OCI-LY7 (cell line): ENCODE measurements at regions not wholly inside any gene's neighbourhood (a gene's known extent, or its start where the extent isn't known, plus 50 kb on each side); places are given as distances from the start of the nearest gene placed in this dataset.

Source experiments
- BruUV-seq: library from RNA; stranded (reverse); fragments of 400-500 nt; replicated peaks from 2 replicates; lab custom pipeline; 2021; lab: Mats Ljungman, UMichigan
- CTCF ChIA-PET: fragments of 300-600 bp; sonication (Branson Sonifier 250); formaldehyde crosslinking; loops from one replicate; lab custom pipeline; 2022; ENCODE audit warnings: antibody characterized with exemption; ENCODE audit not compliant: unreplicated experiment; lab: Charles Lee
- POLR2A ChIA-PET: fragments of 300-600 bp; sonication (Branson Sonifier 250); formaldehyde crosslinking; loops from one replicate; lab custom pipeline; 2022; ENCODE audit warnings: antibody characterized with exemption; lab: Charles Lee
- DNase-seq: peaks from one replicate; pipeline ENCODE4 v3.0.0-alpha.2; 2015; ENCODE audit warnings: low spot score
- H2AFZ ChIP-seq: fragments of 200-600 bp; sonication (generic), shearing (Covaris generic); 2 replicates; pipeline ENCODE4 v1.6.1; 2014; ENCODE audit warnings: mild to moderate bottlenecking, antibody characterized with exemption, low read length, moderate library complexity
- H3K27ac ChIP-seq: fragments of 200-600 bp; sonication (generic); 2 replicates; pipeline ENCODE4 v1.5.1; 2014; ENCODE audit warnings: mixed run types, low read depth, mild to moderate bottlenecking, moderate library complexity, low read length, inconsistent platforms; ENCODE audit not compliant: poor library complexity, severe bottlenecking
- H3K36me3 ChIP-seq: fragments of 200-600 bp; sonication (generic); 2 replicates; pipeline ENCODE4 v1.6.1; 2014; ENCODE audit warnings: mild to moderate bottlenecking, antibody characterized with exemption, low read length, moderate library complexity, mixed read lengths; ENCODE audit not compliant: insufficient read depth
- H3K4me1 ChIP-seq: fragments of 200-600 bp; sonication (generic); 2 replicates; pipeline ENCODE4 v1.5.1; 2014; ENCODE audit warnings: mild to moderate bottlenecking, low read length; ENCODE audit not compliant: insufficient read depth, poor library complexity, severe bottlenecking
- H3K4me2 ChIP-seq: fragments of 200-600 bp; sonication (generic); 2 replicates; pipeline ENCODE4 v1.6.1; 2014; ENCODE audit warnings: mild to moderate bottlenecking, low read length
- H3K4me3 ChIP-seq: fragments of 200-600 bp; sonication (generic); 2 replicates; pipeline ENCODE4 v1.5.1; 2014; ENCODE audit warnings: mild to moderate bottlenecking, low read depth, low read length; ENCODE audit not compliant: poor library complexity, severe bottlenecking
- H3K79me2 ChIP-seq: fragments of 200-600 bp; sonication (generic); 2 replicates; pipeline ENCODE4 v1.6.1; 2016; ENCODE audit warnings: low read depth, mild to moderate bottlenecking, low read length, moderate library complexity, mixed read lengths; ENCODE audit not compliant: insufficient read depth
- H3K9me2 ChIP-seq: fragments of 200-600 bp; sonication (generic); 2 replicates; pipeline ENCODE4 v1.6.1; 2016; ENCODE audit warnings: mild to moderate bottlenecking, low read length, mixed read lengths; ENCODE audit not compliant: insufficient read depth
- H3K9me3 ChIP-seq: fragments of 200-600 bp; sonication (generic); 2 replicates; pipeline ENCODE4 v1.6.1; 2014; ENCODE audit warnings: mild to moderate bottlenecking, mixed run types, low read length, mixed read lengths
- H4K20me1 ChIP-seq: fragments of 200-600 bp; sonication (generic); 2 replicates; pipeline ENCODE4 v1.6.1; 2014; ENCODE audit warnings: mild to moderate bottlenecking, antibody characterized with exemption, low read length, moderate library complexity, mixed read lengths; ENCODE audit not compliant: insufficient read depth
- EZH2phosphoT487 ChIP-seq: fragments of 200-600 bp; sonication (generic); IDR thresholded peaks from 2 replicates; pipeline ENCODE4 v1.6.1; 2018; ENCODE audit warnings: low read depth, borderline replicate concordance, mild to moderate bottlenecking, mixed run types, antibody characterized with exemption, low read length, moderate library complexity, mixed read lengths
- intact Hi-C: fragments of 100-400 bp; cut with micrococcal nuclease; formaldehyde crosslinking; loops from one replicate; pipeline ENCODE4 v1.10.0; 2022; ENCODE audit not compliant: unreplicated experiment
- TF ChIP-seq, protein P1 (sequence below): fragments of 200-600 bp; sonication (generic); conservative IDR thresholded peaks from 2 replicates; pipeline ENCODE4 v1.5.1; 2014; ENCODE audit warnings: mild to moderate bottlenecking, antibody characterized with exemption, low read length, moderate library complexity, mixed read lengths

DNA sequence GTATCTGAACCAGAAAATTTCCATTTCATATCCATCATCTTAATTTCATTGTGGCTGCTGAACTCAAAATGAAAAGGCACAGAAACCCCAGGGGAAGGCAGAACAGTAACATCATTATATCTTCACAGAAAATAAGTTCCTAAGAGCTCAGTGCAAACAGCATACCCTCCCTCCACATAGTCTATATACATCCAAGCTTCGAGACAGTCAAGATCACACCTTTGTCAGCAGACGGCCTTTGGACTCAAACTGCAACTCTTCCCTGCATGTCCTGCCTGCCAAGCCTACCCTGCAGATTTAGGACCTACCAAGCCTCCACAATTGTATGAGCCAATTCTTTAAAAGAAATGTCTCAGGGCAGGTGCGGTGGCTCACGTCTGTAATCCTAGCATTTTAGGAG lies 502.1 kb downstream of the SUCLG1 start:
- intact Hi-C loops, result no loop called here
- DNase-seq, result no peak
- CTCF ChIA-PET, result no interaction called here
- POLR2A ChIA-PET, result no interaction called here
- TF ChIP-seq, protein P1, sequence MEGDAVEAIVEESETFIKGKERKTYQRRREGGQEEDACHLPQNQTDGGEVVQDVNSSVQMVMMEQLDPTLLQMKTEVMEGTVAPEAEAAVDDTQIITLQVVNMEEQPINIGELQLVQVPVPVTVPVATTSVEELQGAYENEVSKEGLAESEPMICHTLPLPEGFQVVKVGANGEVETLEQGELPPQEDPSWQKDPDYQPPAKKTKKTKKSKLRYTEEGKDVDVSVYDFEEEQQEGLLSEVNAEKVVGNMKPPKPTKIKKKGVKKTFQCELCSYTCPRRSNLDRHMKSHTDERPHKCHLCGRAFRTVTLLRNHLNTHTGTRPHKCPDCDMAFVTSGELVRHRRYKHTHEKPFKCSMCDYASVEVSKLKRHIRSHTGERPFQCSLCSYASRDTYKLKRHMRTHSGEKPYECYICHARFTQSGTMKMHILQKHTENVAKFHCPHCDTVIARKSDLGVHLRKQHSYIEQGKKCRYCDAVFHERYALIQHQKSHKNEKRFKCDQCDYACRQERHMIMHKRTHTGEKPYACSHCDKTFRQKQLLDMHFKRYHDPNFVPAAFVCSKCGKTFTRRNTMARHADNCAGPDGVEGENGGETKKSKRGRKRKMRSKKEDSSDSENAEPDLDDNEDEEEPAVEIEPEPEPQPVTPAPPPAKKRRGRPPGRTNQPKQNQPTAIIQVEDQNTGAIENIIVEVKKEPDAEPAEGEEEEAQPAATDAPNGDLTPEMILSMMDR, result no peak
- no peak for TF ChIP-seq EZH2phosphoT487
- no peaks in the 10 kb centered on the region for H3K79me2 ChIP-seq
- no peak overlapping the region for H2AFZ ChIP-seq
- no peaks in the 10 kb centered on the region for H3K4me1 ChIP-seq
- no peaks in the 10 kb centered on the region for H3K9me2 ChIP-seq
- no TSS peak for BruUV-seq
- H3K9me3 ChIP-seq, result no peaks in the 10 kb centered on the region
- H4K20me1 ChIP-seq, result no peaks in the 10 kb centered on the region
- H3K4me2 ChIP-seq, result no peak overlapping the region
- no peak overlapping the region for H3K27ac ChIP-seq
- H3K36me3 ChIP-seq, result no peaks in the 10 kb centered on the region
- H3K4me3 ChIP-seq, result no peak overlapping the region

DNA sequence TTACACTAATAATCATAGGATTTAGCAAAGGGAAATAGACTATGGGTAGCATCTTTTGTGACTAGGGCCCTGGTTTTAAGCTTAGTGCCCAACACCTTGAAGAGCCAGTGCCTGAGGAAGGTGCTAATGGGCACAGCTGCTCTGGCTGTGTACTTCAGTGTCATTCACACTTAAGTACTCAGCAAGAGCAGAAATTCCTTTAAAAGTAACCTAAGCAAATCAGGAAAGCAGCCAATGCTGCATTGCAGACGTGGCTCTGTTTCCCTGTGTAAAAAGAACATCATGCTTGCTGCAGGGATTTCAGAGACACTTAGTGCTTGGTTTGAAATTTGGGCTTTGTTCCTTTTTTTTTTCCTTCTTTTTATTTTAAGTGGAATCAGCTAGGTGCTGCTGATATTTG lies 505.4 kb downstream of the SUCLG1 start:
- no peak overlapping the region for H3K27ac ChIP-seq
- no peaks in the 10 kb centered on the region for H3K36me3 ChIP-seq
- intact Hi-C loops, result no loop called here
- no peaks in the 10 kb centered on the region for H3K79me2 ChIP-seq
- H3K9me2 ChIP-seq, result no peaks in the 10 kb centered on the region
- ChIA-PET POLR2A (interaction anchor here (0.7 kb wide), 1 partner anchor 257 kb away, joined by 4 read pairs; no protein-coding TSS in a partner anchor), CTCF (no interaction called here)
- no peaks in the 10 kb centered on the region for H3K4me1 ChIP-seq
- H3K9me3 ChIP-seq, result no peaks in the 10 kb centered on the region
- no TSS peak for BruUV-seq
- H2AFZ ChIP-seq, result no peak overlapping the region
- TF ChIP-seq, protein P1, result no peak
- H3K4me3 ChIP-seq, result no peak overlapping the region
- no peaks in the 10 kb centered on the region for H4K20me1 ChIP-seq
- no peak for DNase-seq
- H3K4me2 ChIP-seq, result no peak overlapping the region

DNA sequence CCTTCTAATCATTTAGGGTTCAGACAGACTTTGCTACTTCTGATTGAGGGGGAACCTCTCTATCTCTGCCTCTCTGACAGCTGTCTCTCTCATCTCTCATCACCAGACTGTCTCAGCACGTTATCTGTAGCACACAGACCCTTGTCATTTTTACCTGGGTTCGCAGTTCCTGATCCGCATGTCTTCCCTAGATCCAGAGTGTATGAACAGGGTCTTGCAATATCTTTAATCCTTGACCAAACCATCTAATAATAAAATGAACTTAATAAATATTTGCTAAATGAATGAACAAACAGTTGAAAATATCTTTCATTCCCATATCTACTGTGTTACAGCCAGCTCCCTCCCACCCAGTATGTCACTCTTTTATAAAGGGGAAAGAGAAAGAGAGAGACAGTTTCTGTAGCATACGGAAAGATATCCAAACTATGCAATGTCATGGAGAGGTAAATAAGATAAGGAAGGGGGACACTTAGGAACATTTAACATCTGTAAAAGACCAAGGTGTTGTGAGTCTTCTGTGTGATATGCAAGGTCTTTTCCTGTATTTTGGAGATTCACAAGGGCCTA lies 507.6 kb downstream of the SUCLG1 start:
- intact Hi-C loops, result no loop called here
- no peak for TF ChIP-seq EZH2phosphoT487
- TF ChIP-seq, protein P1, result no peak
- H3K27ac ChIP-seq, result no peak overlapping the region
- H3K36me3 ChIP-seq, result no peaks in the 10 kb centered on the region
- H4K20me1 ChIP-seq, result no peaks in the 10 kb centered on the region
- no peaks in the 10 kb centered on the region for H3K4me1 ChIP-seq
- CTCF ChIA-PET, result no interaction called here
- H3K9me2 ChIP-seq, result no peaks in the 10 kb centered on the region
- POLR2A ChIA-PET, result no interaction called here
- H3K4me2 ChIP-seq, result no peak overlapping the region
- no peak overlapping the region for H2AFZ ChIP-seq
- no TSS peak for BruUV-seq
- H3K4me3 ChIP-seq, result no peak overlapping the region
- no peak for DNase-seq
- no peaks in the 10 kb centered on the region for H3K79me2 ChIP-seq
- H3K9me3 ChIP-seq, result no peaks in the 10 kb centered on the region
